RWPE2 (cell line): ENCODE measurements at regions not wholly inside any gene's neighbourhood (a gene's known extent, or its start where the extent isn't known, plus 50 kb on each side); places are given as distances from the start of the nearest gene placed in this dataset.
"Not testable (repeated sequence)": the region's sequence is repeated elsewhere in the genome, so short reads cannot be mapped to it uniquely, and the experiment has no call there.

Source experiments
- ATAC-seq: fragments of 200-7000 bp; cut with Tn5 transposase; 3 replicates; pipeline ENCODE4 v1.9.1; 2021; ENCODE audit warnings: low read depth
- DNase-seq: peaks from one replicate; pipeline ENCODE4 v3.0.0-alpha.2; 2020; ENCODE audit warnings: low spot score
- H3K27ac ChIP-seq: fragments of 450-650 bp; 2 replicates; pipeline ENCODE4 v1.5.1; 2017; ENCODE audit warnings: mild to moderate bottlenecking; ENCODE audit not compliant: poor library complexity, severe bottlenecking
- H3K27me3 ChIP-seq: fragments of 250-450 bp; sonication (Bioruptor Pico); 2 replicates; pipeline ENCODE4 v1.5.1; 2021; ENCODE audit warnings: mild to moderate bottlenecking, moderate library complexity; ENCODE audit not compliant: insufficient read depth, poor library complexity, severe bottlenecking
- H3K36me3 ChIP-seq: fragments of 250-450 bp; sonication (Bioruptor Pico); 2 replicates; pipeline ENCODE4 v1.5.1; 2020; ENCODE audit warnings: low read depth, mild to moderate bottlenecking, moderate library complexity
- H3K4me1 ChIP-seq: fragments of 250-450 bp; sonication (Bioruptor Pico); 2 replicates; pipeline ENCODE4 v1.5.1; 2021; ENCODE audit warnings: mild to moderate bottlenecking, moderate library complexity; ENCODE audit not compliant: insufficient read depth, poor library complexity, severe bottlenecking
- H3K4me3 ChIP-seq: fragments of 250-450 bp; sonication (Bioruptor Pico); 2 replicates; pipeline ENCODE4 v1.5.1; 2021; ENCODE audit warnings: mild to moderate bottlenecking, moderate library complexity; ENCODE audit not compliant: severe bottlenecking
- H3K9me3 ChIP-seq: fragments of 250-450 bp; sonication (Bioruptor Pico); 2 replicates; pipeline ENCODE4 v1.5.1; 2021; ENCODE audit warnings: mild to moderate bottlenecking, moderate library complexity; ENCODE audit not compliant: severe bottlenecking
- CTCF ChIP-seq: fragments of 450-650 bp; IDR thresholded peaks from one replicate; pipeline ENCODE4 v1.5.1; 2017; ENCODE audit warnings: mild to moderate bottlenecking, moderate library complexity; ENCODE audit not compliant: poor library complexity, severe bottlenecking

GRCh38 chr1:213417846-213418245 is 366.8 kb downstream of the RPS6KC1 start:
- no peak for TF ChIP-seq CTCF
- no peaks in the 10 kb centered on the region for H3K4me1 ChIP-seq

GRCh38 chr1:213418268-213419071 is 367.4 kb downstream of the RPS6KC1 start:
- H3K27ac ChIP-seq: no peak overlapping the region
- H3K4me3 ChIP-seq: no peak overlapping the region
- H3K4me1 ChIP-seq: no peaks in the 10 kb centered on the region
- no peaks in the 10 kb centered on the region for H3K9me3 ChIP-seq
- H3K36me3 ChIP-seq: no peaks in the 10 kb centered on the region
- ATAC-seq: no peak
- H3K27me3 ChIP-seq: no peaks in the 10 kb centered on the region
- DNase-seq: no peak
- TF ChIP-seq CTCF: no peak

More at GRCh38 chr1:213417846-213418245, 366.8 kb downstream of the RPS6KC1 start:
- Histone ChIP-seq H3K27ac (no peak overlapping the region), H3K27me3 (no peaks in the 10 kb centered on the region), H3K36me3 (no peaks in the 10 kb centered on the region), H3K9me3 (no peaks in the 10 kb centered on the region), H3K4me3 (no peak overlapping the region)
- DNase-seq (no peak), ATAC-seq (no peak)

- no peak for DNase-seq
Measured at GRCh38 chr1:213419401-213420030, 368.5 kb downstream of the RPS6KC1 start.

GRCh38 chr1:213421178-213421577 is 370.1 kb downstream of the RPS6KC1 start:
- ATAC-seq, H3K9me3 ChIP-seq, H3K27ac ChIP-seq, H3K4me1 ChIP-seq, H3K27me3 ChIP-seq, H3K36me3 ChIP-seq, H3K4me3 ChIP-seq, DNase-seq: not testable (repeated sequence)

More at GRCh38 chr1:213419401-213420030, 368.5 kb downstream of the RPS6KC1 start:
- H3K27me3 ChIP-seq: peaks cover 3% of the 10 kb centered on the region
- TF ChIP-seq CTCF: no peak
- no peaks in the 10 kb centered on the region for H3K4me1 ChIP-seq
- H3K9me3 ChIP-seq: no peaks in the 10 kb centered on the region
- H3K27ac ChIP-seq: no peak overlapping the region
- no peaks in the 10 kb centered on the region for H3K36me3 ChIP-seq
- ATAC-seq: no peak
- no peak overlapping the region for H3K4me3 ChIP-seq

- peaks cover 3% of the 10 kb centered on the region for H3K27me3 ChIP-seq
- H3K4me3 ChIP-seq: no peak overlapping the region
- no peaks in the 10 kb centered on the region for H3K36me3 ChIP-seq
- DNase-seq (no peak), ATAC-seq (no peak)
- no peak for TF ChIP-seq CTCF
- no peak overlapping the region for H3K27ac ChIP-seq
- H3K9me3 ChIP-seq: no peaks in the 10 kb centered on the region
- no peaks in the 10 kb centered on the region for H3K4me1 ChIP-seq
Measured at GRCh38 chr1:213423041-213423440, 372.0 kb downstream of the RPS6KC1 start.
